Fibroblast of lung (primary cell): ENCODE measurements at regions not wholly inside any gene's neighbourhood (a gene's known extent, or its start where the extent isn't known, plus 50 kb on each side); places are given as distances from the start of the nearest gene placed in this dataset.

ENCODE experiments used
- DNase-seq, 2 donors: peaks; one replicate each; pipeline versions ENCODE4 v3.0.0 to v3.0.0-alpha.2; 2010; ENCODE audit warnings: low read depth in 2 of 2
- H2AFZ ChIP-seq: 2 replicates; pipeline ENCODE4 v1.5.1; 2012; ENCODE audit warnings: low read length, control low read depth, inconsistent platforms
- H3K27ac ChIP-seq: 2 replicates; pipeline ENCODE4 v1.5.1; 2011; ENCODE audit warnings: low read length, control low read depth; ENCODE audit not compliant: insufficient read depth
- H3K27me3 ChIP-seq: 2 replicates; pipeline ENCODE4 v1.5.1; 2011; ENCODE audit warnings: mild to moderate bottlenecking, low read length; ENCODE audit not compliant: control insufficient read depth, insufficient read depth
- H3K36me3 ChIP-seq: 2 replicates; pipeline ENCODE4 v1.5.1; 2011; ENCODE audit warnings: low read length; ENCODE audit not compliant: control insufficient read depth, insufficient read depth
- H3K4me1 ChIP-seq: 2 replicates; pipeline ENCODE4 v1.5.1; 2011; ENCODE audit warnings: low read length; ENCODE audit not compliant: control insufficient read depth, insufficient read depth; ENCODE audit errors: extremely low read depth
- H3K4me2 ChIP-seq: 2 replicates; pipeline ENCODE4 v1.5.1; 2011; ENCODE audit warnings: low read length, control low read depth; ENCODE audit not compliant: insufficient read depth; ENCODE audit errors: extremely low read depth
- H3K4me3 ChIP-seq, 4 experiments: fragments of 200-600 bp in 1 of 4; sonication (generic) in 1 of 4; replicated peaks in 1 of 4; 2 replicates each; pipeline ENCODE4 v1.5.1; 2011 to 2016; ENCODE audit warnings: low read length in 4 of 4, low read depth in 3 of 4, mild to moderate bottlenecking in 3 of 4, control low read depth in 2 of 4, inconsistent platforms in 1 of 4, mixed read lengths in 1 of 4; ENCODE audit not compliant: insufficient read depth in 1 of 4; ENCODE audit errors: control extremely low read depth in 1 of 4
- H3K79me2 ChIP-seq: 2 replicates; pipeline ENCODE4 v1.5.1; 2012; ENCODE audit warnings: mild to moderate bottlenecking, low read length, inconsistent platforms; ENCODE audit not compliant: control insufficient read depth, insufficient read depth
- H3K9ac ChIP-seq: 2 replicates; pipeline ENCODE4 v1.5.1; 2011; ENCODE audit warnings: mild to moderate bottlenecking, low read length, control low read depth; ENCODE audit not compliant: insufficient read depth
- H3K9me3 ChIP-seq: 2 replicates; pipeline ENCODE4 v1.5.1; 2012; ENCODE audit warnings: low read depth, low read length; ENCODE audit not compliant: control insufficient read depth, insufficient read depth
- H4K20me1 ChIP-seq: 2 replicates; pipeline ENCODE4 v1.5.1; 2011; ENCODE audit warnings: low read length; ENCODE audit not compliant: control insufficient read depth, insufficient read depth; ENCODE audit errors: extremely low read depth
- EZH2 ChIP-seq: IDR thresholded peaks from 2 replicates; pipeline ENCODE4 v1.5.1; 2012; ENCODE audit warnings: low read length, control low read depth, mild to moderate bottlenecking; ENCODE audit errors: missing control alignments
- TF ChIP-seq, protein P1 (sequence below), 2 donors: IDR thresholded peaks in 1 of 2; conservative IDR thresholded peaks in 1 of 2; 1 replicate in 1 of 2; 2 replicates in 1 of 2; pipeline ENCODE4 v1.5.1; 2011 to 2012; ENCODE audit warnings: low read length in 2 of 2, control low read depth in 1 of 2, inconsistent platforms in 1 of 2, low read depth in 1 of 2, mild to moderate bottlenecking in 1 of 2

DNA sequence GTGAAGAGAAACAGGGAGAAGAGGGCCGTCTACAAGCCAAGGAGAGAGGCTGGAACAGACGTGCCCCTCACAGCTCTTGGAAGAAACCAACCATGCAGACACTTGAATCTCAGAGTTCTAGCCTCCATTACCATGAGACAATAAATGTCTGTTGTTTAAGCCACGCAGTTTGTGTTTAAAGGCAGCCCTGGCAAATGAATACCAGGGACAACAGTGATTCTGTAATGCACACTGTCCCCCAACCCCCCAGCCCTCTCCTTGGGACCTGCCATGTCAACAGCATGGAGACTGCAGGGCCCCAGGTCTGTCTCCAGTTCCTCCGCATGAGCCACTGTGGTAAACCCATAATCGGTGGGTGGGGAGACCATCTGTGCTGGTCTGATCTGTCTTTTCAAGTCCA is 348.0 kb upstream of the KLF3 start:
- TF ChIP-seq, protein P1, sequence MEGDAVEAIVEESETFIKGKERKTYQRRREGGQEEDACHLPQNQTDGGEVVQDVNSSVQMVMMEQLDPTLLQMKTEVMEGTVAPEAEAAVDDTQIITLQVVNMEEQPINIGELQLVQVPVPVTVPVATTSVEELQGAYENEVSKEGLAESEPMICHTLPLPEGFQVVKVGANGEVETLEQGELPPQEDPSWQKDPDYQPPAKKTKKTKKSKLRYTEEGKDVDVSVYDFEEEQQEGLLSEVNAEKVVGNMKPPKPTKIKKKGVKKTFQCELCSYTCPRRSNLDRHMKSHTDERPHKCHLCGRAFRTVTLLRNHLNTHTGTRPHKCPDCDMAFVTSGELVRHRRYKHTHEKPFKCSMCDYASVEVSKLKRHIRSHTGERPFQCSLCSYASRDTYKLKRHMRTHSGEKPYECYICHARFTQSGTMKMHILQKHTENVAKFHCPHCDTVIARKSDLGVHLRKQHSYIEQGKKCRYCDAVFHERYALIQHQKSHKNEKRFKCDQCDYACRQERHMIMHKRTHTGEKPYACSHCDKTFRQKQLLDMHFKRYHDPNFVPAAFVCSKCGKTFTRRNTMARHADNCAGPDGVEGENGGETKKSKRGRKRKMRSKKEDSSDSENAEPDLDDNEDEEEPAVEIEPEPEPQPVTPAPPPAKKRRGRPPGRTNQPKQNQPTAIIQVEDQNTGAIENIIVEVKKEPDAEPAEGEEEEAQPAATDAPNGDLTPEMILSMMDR (conservative IDR thresholded peaks at IDR 0.05 in 1 of 2, IDR thresholded peaks at IDR 0.05 in 1 of 2; ENCODE audit: low read depth in 1 of 2, low read length in 2 of 2): no peak
- TF ChIP-seq EZH2: no peak
- Histone ChIP-seq H3K9ac (no peak overlapping the region), H3K4me1 (peaks cover 7% of the 10 kb centered on the region), H4K20me1 (no peaks in the 10 kb centered on the region), H3K4me3 (no peak overlapping the region), H3K9me3 (no peaks in the 10 kb centered on the region), H3K36me3 (no peaks in the 10 kb centered on the region), H3K4me2 (no peak overlapping the region), H3K27me3 (no peaks in the 10 kb centered on the region), H3K79me2 (no peaks in the 10 kb centered on the region), H3K27ac (no peak overlapping the region), H2AFZ (no peak overlapping the region)
- no peak for DNase-seq

- no peak overlapping the region for H3K4me2 ChIP-seq
- TF ChIP-seq EZH2: no peak
- TF ChIP-seq, protein P1 (conservative IDR thresholded peaks at IDR 0.05 in 1 of 2, IDR thresholded peaks at IDR 0.05 in 1 of 2; ENCODE audit: low read depth in 1 of 2, low read length in 2 of 2): no peak
- H3K36me3 ChIP-seq: no peaks in the 10 kb centered on the region
- no peak overlapping the region for H3K4me3 ChIP-seq
- no peak overlapping the region for H2AFZ ChIP-seq
- no peak overlapping the region for H3K9ac ChIP-seq
- no peaks in the 10 kb centered on the region for H3K27me3 ChIP-seq
- H3K27ac ChIP-seq: no peak overlapping the region
- no peaks in the 10 kb centered on the region for H4K20me1 ChIP-seq
- DNase-seq: no peak
- no peaks in the 10 kb centered on the region for H3K79me2 ChIP-seq
- no peaks in the 10 kb centered on the region for H3K9me3 ChIP-seq
- peaks cover 7% of the 10 kb centered on the region for H3K4me1 ChIP-seq
Observed at GRCh38 chr4:38317041-38317674, 346.8 kb upstream of the KLF3 start.

DNA sequence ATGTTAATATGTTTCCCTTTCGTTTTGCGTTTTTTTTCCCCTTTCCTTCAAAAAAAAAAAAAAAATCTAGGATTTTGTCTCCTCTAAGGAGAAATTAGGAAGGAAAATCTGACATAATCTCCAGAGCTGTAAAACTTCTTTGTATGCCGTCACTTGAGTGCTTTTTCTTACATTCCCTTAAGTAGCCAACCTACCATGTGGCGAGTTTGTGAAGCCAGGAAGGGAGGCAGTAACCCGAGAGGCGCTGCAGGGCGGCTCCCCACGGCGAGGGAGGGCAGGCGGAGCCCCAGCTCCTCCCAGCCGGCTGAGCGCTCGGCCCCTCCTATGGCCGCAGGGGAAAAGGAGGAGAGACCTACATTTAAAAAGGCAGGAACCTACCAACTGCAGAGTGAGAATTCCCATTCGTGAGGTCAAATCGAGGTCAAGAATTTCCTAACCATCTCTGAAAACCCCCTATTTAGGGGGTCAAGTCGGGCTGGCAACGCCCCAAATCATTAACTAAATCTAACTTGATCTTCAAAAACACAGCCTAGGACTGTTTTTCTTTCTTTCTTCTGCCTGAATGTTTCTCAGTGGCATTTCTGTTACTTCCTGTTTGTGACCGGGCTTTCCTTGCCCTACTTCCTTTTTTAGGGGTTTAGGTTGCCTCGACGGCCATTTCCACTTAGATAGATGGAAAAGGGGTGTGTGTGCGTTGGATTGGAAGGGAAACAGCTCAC is 345.1 kb upstream of the KLF3 start:
- Histone ChIP-seq H4K20me1 (no peaks in the 10 kb centered on the region), H2AFZ (peak overlapping the region; percentile 25), H3K27ac (peak overlapping the region; percentile 55), H3K9me3 (no peaks in the 10 kb centered on the region), H3K4me3 (peak overlapping the region in 2 of 4 experiments; percentile 14 to 20), H3K9ac (no peak overlapping the region), H3K36me3 (no peaks in the 10 kb centered on the region), H3K79me2 (no peaks in the 10 kb centered on the region), H3K4me2 (peak overlapping the region; percentile 27), H3K27me3 (no peaks in the 10 kb centered on the region), H3K4me1 (peaks cover 7% of the 10 kb centered on the region)
- TF ChIP-seq, protein P1 (conservative IDR thresholded peaks at IDR 0.05 in 1 of 2, IDR thresholded peaks at IDR 0.05 in 1 of 2; ENCODE audit: low read depth in 1 of 2, low read length in 2 of 2): no peak
- TF ChIP-seq EZH2: no peak
- DNase-seq: peak; percentile 97 to 98
